HepG2 (cell line): ENCODE measurements at regions not wholly inside any gene's neighbourhood (a gene's known extent, or its start where the extent isn't known, plus 50 kb on each side); places are given as distances from the start of the nearest gene placed in this dataset.

Experiments used
- AKAP8 ChIP-seq: sonication (generic); formaldehyde crosslinking; IDR thresholded peaks from 2 replicates; pipeline ENCODE4 v1.5.1; 2020; ENCODE audit warnings: mild to moderate bottlenecking, missing genetic modification reagents
- CCDC6 ChIP-seq: sonication (generic); formaldehyde crosslinking; IDR thresholded peaks from 2 replicates; pipeline ENCODE4 v1.8.1; 2022; ENCODE audit warnings: mild to moderate bottlenecking, missing genetic modification reagents, moderate library complexity
- DNMT1 ChIP-seq: sonication (generic); formaldehyde crosslinking; IDR thresholded peaks from 2 replicates; pipeline ENCODE4 v1.5.1; 2020; ENCODE audit warnings: mild to moderate bottlenecking, missing genetic modification reagents
- DR1 ChIP-seq: sonication (generic); formaldehyde crosslinking; IDR thresholded peaks from 2 replicates; pipeline ENCODE4 v1.8.0; 2021; ENCODE audit warnings: mild to moderate bottlenecking, missing genetic modification reagents, inconsistent platforms
- GFI1 ChIP-seq: sonication (generic); formaldehyde crosslinking; IDR thresholded peaks from 2 replicates; pipeline ENCODE4 v1.5.0; 2020; ENCODE audit warnings: missing genetic modification reagents, mild to moderate bottlenecking, borderline replicate concordance
- HDAC6 ChIP-seq: fragments of 200-600 bp; sonication (generic); IDR thresholded peaks from 2 replicates; pipeline ENCODE4 v1.7.0; 2017; ENCODE audit warnings: mild to moderate bottlenecking, antibody characterized with exemption, low read length, low read depth
- ONECUT2 ChIP-seq: sonication (generic); formaldehyde crosslinking; IDR thresholded peaks from 2 replicates; pipeline ENCODE4 v1.4.0; 2020; ENCODE audit warnings: missing genetic modification reagents
- PHF8 ChIP-seq: sonication (generic); formaldehyde crosslinking; IDR thresholded peaks from 2 replicates; pipeline ENCODE4 v1.5.0; 2020; ENCODE audit warnings: missing genetic modification reagents
- PITX1 ChIP-seq: sonication (generic); formaldehyde crosslinking; IDR thresholded peaks from 2 replicates; pipeline ENCODE4 v1.5.1; 2020; ENCODE audit warnings: mild to moderate bottlenecking, missing genetic modification reagents
- RFX3 ChIP-seq: IDR thresholded peaks from 2 replicates; pipeline ENCODE4 v1.6.1; 2016; ENCODE audit warnings: missing biosample characterization, missing genetic modification reagents
- ZBTB1 ChIP-seq: sonication (generic); formaldehyde crosslinking; IDR thresholded peaks from 2 replicates; pipeline ENCODE4 v1.4.0; 2020; ENCODE audit warnings: missing genetic modification reagents, borderline replicate concordance
- ZBTB38 ChIP-seq: sonication (generic); formaldehyde crosslinking; IDR thresholded peaks from 2 replicates; pipeline ENCODE4 v1.5.1; 2020; ENCODE audit warnings: mild to moderate bottlenecking, missing genetic modification reagents
- ZFP1 ChIP-seq: IDR thresholded peaks from 2 replicates; pipeline ENCODE4 v1.6.1; 2016
- ZNF143 ChIP-seq: sonication (generic); formaldehyde crosslinking; IDR thresholded peaks from 2 replicates; pipeline ENCODE4 v1.4.0; 2020; ENCODE audit warnings: missing genetic modification reagents
- ZNF326 ChIP-seq: sonication (generic); formaldehyde crosslinking; IDR thresholded peaks from 2 replicates; pipeline ENCODE4 v1.4.0; 2020; ENCODE audit warnings: missing genetic modification reagents, borderline replicate concordance
- ZNF468 ChIP-seq: sonication (generic); formaldehyde crosslinking; IDR thresholded peaks from 2 replicates; pipeline ENCODE4 v1.8.0; 2022; ENCODE audit warnings: mild to moderate bottlenecking, moderate library complexity, missing genetic modification reagents
- ZNF614 ChIP-seq: IDR thresholded peaks from 2 replicates; pipeline ENCODE4 v1.6.1; 2018; ENCODE audit warnings: missing biosample characterization, missing genetic modification reagents, inconsistent platforms, borderline replicate concordance
- TF ChIP-seq, protein P1 (sequence below): sonication (generic); formaldehyde crosslinking; IDR thresholded peaks from 2 replicates; pipeline ENCODE4 v1.8.1; 2023; ENCODE audit warnings: missing genetic modification reagents, inconsistent platforms, borderline replicate concordance
- TF ChIP-seq, protein P2 (sequence below): sonication (generic); formaldehyde crosslinking; IDR thresholded peaks from 2 replicates; pipeline ENCODE4 v1.5.0; 2020; ENCODE audit warnings: mild to moderate bottlenecking, missing genetic modification reagents
- TF ChIP-seq, protein P3 (sequence below): sonication (generic); formaldehyde crosslinking; IDR thresholded peaks from 2 replicates; pipeline ENCODE4 v1.8.1; 2022; ENCODE audit warnings: mild to moderate bottlenecking, missing genetic modification reagents
- TF ChIP-seq, protein P4 (sequence below): sonication (generic); formaldehyde crosslinking; IDR thresholded peaks from 2 replicates; pipeline ENCODE4 v1.8.1; 2023; ENCODE audit warnings: mild to moderate bottlenecking, moderate library complexity, missing genetic modification reagents
- TF ChIP-seq, protein P5 (sequence below): sonication (generic); formaldehyde crosslinking; IDR thresholded peaks from 2 replicates; pipeline ENCODE4 v1.5.0; 2020; ENCODE audit warnings: mild to moderate bottlenecking, missing genetic modification reagents, moderate library complexity
- TF ChIP-seq, protein P6 (sequence below): IDR thresholded peaks from 2 replicates; pipeline ENCODE4 v1.6.1; 2016; ENCODE audit warnings: missing compliant biosample characterization, missing genetic modification reagents, borderline replicate concordance

DNA sequence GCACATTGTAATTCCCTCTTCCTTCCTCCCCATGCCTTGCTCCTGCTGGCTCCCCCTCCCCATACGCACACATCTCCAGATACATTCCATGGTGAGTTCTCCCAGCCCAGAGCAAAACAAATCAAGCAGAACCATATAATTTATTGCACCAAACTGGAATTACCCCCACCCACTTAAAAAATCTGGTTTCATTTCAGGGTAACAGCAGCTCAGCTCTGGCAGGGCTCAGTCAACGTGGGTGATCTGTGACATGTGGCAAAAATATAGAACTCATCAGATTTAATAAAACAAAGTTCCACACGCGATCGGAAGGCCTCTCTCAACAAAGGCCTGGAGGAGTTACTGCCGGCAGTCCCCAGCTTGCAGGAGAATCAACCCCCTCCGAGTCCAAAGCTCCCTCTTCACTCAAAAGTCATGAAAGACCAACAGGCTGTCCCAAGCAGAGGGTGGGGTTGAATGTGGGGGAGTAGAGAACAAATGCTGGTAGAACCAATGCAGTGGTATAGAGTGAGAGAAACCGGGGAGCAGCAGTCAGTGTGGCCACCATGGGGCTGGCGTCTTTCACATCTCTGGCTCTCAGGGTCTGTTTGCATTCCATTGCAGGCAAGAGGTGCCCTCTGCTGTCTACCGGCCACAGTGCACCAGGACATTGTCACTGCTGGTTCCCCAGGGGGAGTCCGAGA is 323.3 kb upstream of the NT5E start (continued):
- TF ChIP-seq, protein P1, sequence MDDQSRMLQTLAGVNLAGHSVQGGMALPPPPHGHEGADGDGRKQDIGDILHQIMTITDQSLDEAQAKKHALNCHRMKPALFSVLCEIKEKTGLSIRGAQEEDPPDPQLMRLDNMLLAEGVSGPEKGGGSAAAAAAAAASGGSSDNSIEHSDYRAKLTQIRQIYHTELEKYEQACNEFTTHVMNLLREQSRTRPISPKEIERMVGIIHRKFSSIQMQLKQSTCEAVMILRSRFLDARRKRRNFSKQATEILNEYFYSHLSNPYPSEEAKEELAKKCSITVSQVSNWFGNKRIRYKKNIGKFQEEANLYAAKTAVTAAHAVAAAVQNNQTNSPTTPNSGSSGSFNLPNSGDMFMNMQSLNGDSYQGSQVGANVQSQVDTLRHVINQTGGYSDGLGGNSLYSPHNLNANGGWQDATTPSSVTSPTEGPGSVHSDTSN (CRISPR knock-in tag) = no peak
- TF ChIP-seq RFX3 (CRISPR knock-in tag) (no peak), ZNF326 (no peak), DR1 (CRISPR knock-in tag) (no peak), ZBTB1 (CRISPR knock-in tag) (no peak), ZNF614 (CRISPR knock-in tag) (no peak), ZFP1 (CRISPR knock-in tag) (no peak), PITX1 (CRISPR knock-in tag) (no peak), GFI1 (CRISPR knock-in tag) (no peak), ZNF468 (no peak), DNMT1 (CRISPR knock-in tag) (no peak), HDAC6 (no peak), PHF8 (CRISPR knock-in tag) (0 out of 2 replicates have a peak, but pooled peaks have one; percentile 14), ONECUT2 (no peak), AKAP8 (no peak), CCDC6 (CRISPR knock-in tag) (no peak), ZBTB38 (CRISPR knock-in tag) (no peak), ZNF143 (CRISPR knock-in tag) (no peak)
- TF ChIP-seq, protein P2, sequence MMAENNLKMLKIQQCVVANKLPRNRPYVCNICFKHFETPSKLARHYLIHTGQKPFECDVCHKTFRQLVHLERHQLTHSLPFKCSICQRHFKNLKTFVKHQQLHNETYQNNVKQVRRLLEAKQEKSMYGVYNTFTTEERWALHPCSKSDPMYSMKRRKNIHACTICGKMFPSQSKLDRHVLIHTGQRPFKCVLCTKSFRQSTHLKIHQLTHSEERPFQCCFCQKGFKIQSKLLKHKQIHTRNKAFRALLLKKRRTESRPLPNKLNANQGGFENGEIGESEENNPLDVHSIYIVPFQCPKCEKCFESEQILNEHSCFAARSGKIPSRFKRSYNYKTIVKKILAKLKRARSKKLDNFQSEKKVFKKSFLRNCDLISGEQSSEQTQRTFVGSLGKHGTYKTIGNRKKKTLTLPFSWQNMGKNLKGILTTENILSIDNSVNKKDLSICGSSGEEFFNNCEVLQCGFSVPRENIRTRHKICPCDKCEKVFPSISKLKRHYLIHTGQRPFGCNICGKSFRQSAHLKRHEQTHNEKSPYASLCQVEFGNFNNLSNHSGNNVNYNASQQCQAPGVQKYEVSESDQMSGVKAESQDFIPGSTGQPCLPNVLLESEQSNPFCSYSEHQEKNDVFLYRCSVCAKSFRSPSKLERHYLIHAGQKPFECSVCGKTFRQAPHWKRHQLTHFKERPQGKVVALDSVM (CRISPR knock-in tag) = no peak
- TF ChIP-seq, protein P3, sequence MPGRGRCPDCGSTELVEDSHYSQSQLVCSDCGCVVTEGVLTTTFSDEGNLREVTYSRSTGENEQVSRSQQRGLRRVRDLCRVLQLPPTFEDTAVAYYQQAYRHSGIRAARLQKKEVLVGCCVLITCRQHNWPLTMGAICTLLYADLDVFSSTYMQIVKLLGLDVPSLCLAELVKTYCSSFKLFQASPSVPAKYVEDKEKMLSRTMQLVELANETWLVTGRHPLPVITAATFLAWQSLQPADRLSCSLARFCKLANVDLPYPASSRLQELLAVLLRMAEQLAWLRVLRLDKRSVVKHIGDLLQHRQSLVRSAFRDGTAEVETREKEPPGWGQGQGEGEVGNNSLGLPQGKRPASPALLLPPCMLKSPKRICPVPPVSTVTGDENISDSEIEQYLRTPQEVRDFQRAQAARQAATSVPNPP (CRISPR knock-in tag) = no peak
- TF ChIP-seq, protein P4, sequence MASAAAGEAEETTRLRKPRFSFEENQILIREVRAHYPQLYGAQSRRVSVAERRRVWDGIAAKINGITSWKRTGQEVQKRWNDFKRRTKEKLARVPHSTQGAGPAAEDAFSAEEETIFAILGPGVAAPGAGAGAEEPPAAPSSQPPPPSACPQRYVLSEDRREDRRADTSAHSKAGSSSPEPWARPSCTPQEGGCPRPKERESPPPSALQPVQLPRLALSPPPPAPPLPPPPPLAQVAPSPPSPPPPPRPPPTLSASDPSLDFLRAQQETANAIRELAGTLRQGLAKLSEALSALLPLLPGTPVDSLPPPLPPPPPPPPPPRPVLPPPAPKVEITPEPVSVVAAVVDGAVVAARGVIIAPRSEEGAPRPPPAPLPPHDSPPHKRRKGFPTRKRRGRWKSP = no peak
- TF ChIP-seq, protein P5, sequence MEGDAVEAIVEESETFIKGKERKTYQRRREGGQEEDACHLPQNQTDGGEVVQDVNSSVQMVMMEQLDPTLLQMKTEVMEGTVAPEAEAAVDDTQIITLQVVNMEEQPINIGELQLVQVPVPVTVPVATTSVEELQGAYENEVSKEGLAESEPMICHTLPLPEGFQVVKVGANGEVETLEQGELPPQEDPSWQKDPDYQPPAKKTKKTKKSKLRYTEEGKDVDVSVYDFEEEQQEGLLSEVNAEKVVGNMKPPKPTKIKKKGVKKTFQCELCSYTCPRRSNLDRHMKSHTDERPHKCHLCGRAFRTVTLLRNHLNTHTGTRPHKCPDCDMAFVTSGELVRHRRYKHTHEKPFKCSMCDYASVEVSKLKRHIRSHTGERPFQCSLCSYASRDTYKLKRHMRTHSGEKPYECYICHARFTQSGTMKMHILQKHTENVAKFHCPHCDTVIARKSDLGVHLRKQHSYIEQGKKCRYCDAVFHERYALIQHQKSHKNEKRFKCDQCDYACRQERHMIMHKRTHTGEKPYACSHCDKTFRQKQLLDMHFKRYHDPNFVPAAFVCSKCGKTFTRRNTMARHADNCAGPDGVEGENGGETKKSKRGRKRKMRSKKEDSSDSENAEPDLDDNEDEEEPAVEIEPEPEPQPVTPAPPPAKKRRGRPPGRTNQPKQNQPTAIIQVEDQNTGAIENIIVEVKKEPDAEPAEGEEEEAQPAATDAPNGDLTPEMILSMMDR (CRISPR knock-in tag) = peak; percentile 90
- TF ChIP-seq, protein P6, sequence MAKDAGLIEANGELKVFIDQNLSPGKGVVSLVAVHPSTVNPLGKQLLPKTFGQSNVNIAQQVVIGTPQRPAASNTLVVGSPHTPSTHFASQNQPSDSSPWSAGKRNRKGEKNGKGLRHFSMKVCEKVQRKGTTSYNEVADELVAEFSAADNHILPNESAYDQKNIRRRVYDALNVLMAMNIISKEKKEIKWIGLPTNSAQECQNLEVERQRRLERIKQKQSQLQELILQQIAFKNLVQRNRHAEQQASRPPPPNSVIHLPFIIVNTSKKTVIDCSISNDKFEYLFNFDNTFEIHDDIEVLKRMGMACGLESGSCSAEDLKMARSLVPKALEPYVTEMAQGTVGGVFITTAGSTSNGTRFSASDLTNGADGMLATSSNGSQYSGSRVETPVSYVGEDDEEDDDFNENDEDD (CRISPR knock-in tag) = no peak
